GM19239 (cell line): ENCODE measurements at regions not wholly inside any gene's neighbourhood (a gene's known extent, or its start where the extent isn't known, plus 50 kb on each side); places are given as distances from the start of the nearest gene placed in this dataset.
"Not testable (repeated sequence)": the region's sequence is repeated elsewhere in the genome, so short reads cannot be mapped to it uniquely, and the experiment has no call there.

Source experiments
- DNase-seq: peaks from one replicate; pipeline ENCODE4 v3.0.0; 2011; ENCODE audit warnings: low spot score; ENCODE audit not compliant: insufficient read length
- FAIRE-seq: peaks from 2 replicates; lab custom pipeline; 2011; peaks lifted over from hg19 to GRCh38; lab: Jason Lieb, UNC

DNA sequence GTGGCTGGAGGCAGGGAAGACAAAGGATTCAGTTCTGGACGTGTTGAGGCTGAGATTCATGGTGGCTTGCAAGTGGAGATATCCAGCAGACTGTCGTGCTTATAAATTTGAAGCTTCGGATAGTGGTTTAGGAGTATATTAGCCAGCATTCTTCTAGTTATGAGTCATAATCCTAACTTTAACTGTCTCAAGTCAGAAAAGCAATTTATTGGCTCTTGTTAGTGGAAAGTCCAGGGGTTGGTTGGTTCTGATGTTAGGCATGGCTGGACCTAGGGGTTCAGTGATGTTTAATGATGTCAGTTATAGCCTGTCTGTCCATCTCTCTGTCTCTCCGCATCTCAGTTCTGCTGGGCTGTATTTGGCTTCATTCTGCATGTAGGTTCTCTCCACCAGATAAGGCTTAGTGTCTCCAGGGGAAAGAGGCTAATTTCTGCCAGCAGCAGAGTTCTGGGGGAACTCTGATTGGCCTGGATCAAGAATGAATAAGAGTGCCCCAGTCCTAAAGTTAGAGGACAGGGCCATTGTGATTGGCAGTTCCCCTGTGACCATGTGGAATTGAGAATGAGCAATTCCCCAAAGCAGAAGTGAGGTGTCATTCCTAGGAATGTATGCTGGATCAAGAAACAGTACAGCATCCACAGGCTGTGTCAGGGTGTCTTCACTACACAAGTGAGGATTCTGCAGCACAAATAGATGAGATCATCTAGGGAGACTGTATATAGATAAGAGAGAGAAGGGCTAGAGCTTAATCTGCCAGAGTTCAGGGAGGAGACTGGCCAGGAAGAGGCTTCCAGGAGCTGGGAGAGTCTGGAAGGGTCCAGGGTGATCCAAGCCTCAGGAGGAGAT is 72.9 kb upstream of the SHB start:
- no peak for FAIRE-seq
- DNase-seq: no peak

DNA sequence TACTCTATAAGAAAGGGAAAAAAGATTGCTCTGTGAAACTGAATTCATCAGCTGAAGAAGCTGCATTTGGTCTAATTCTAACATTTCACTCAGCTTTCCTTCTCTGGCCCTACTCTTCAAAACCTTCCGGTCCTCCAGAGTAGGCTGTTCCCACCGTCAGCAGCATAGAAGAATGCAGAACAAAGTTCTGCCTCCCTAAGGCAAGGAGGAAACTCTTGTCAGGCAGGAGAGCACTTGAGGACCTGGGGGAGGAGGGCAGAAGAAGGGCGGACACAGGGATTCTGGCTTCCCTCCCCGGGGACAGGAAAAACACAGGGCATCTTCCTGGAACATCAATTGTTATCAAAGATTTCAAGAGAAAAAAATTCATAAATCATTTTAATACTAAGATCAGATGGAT is 69.2 kb upstream of the SHB start:
- no peak for DNase-seq

DNA sequence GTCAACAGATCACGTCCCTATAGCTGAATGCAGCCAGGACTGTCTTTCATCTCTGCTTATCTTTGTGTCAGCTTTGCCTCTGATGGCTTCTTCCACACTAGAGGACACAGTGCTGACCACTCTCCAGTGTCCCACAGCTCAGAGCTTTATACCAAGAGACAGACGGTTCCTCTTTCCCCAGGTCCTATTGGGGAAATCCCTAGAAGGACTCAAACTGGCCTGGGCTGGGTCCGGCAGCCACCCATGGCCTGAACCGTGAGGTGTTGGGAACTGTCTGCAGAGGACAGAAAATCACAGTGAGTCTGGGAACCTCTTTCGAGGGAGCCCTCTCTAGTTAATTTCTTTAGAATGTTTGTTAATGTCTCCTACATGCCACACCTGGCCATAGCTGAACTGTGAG is 68.3 kb upstream of the SHB start:
- FAIRE-seq: no peak

More for the DNA sequence above, 69.2 kb upstream of the SHB start:
- FAIRE-seq: no peak

DNA sequence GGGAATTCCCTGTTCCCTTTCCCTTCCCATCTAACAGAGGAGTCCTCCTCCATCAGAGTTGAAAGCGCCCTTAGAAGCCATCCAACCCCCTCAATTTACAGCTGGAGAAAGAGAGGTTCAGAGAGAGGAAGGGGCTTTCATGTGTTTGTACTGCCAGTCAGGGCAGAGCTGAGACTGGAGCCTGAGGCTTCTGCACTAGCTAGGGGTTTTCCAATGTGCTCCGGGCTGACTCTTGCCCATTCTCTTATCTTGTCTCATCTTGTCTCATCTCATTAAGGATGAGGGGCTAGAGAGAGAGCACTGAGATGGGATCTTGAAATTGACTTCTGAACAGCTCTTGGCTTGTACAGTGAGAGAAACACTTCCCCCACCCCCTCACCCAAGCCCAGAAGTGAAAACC is 67.4 kb upstream of the SHB start:
- no peak for FAIRE-seq

More for the DNA sequence above, 68.3 kb upstream of the SHB start:
- DNase-seq: no peak

DNA sequence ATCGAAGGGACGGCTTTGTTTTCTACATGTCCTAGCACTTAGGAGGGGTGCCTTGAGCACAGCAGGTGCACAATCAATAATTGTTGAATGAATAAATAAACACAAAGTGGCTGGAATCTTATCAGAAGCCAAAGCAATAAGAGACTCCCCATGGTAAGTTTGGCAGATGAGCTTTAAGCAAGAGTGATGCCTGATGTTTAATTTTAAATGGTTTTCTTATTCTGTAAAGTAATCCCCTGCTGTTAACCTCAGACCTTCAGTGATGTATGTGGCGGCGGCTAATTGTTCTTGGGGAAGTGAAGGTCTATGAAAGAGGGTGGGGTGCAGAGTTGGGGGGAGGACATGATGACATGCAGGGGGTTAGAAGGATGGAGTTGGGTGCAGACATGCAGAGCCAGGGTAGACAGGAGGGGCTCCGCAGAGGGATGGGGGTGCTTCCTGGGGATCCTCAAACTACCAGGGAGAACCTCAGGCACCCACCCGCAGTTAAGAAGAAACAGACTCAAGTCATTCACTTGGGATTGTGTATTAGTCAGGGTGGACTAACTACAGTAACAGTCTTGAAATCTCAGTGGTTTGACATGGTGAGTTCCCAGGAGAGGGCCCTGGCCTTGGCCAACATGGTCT is 65.7 kb upstream of the SHB start:
- DNase-seq (no peak), FAIRE-seq (no peak)

More for the DNA sequence above, 67.4 kb upstream of the SHB start:
- DNase-seq: no peak

DNA sequence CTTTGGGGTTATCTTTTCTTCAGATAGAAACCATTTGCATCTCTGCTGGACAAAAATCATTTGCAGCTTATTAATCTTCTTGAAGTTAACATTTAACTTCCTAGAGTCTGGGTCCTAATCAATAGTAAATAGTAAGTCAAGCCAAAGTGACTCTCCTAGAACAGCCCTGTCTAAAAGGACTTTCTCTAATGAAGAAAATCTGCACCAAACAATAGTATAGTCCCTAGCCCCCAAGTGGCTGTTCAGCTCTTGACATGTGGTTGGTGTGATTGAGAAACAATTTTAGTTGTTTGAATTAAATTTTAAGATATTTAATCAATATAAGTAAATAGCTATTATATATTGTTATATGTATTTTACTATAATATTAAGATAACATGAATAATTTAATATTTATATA is 64.6 kb upstream of the SHB start:
- no peak for DNase-seq
- no peak for FAIRE-seq

DNA sequence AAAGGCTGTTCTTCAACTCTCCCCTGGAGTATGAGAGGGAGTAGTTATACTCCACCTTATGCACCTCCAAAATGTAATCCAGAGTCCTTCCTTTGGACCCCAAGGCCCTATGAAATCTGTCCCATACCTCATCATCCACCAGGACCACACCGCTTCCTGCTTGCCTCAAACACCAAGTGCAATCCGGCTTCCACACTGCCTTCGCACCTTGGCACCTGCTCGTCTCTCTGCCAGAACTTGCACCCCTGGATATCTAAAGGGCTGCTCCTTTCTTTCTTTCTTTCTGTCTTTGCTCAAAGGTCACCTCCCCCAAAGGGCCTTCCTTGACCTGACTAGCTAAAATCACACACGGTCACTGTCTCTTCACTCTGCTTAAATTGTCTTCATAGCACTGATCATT is 63.9 kb upstream of the SHB start:
- FAIRE-seq (no peak), DNase-seq (no peak)

DNA sequence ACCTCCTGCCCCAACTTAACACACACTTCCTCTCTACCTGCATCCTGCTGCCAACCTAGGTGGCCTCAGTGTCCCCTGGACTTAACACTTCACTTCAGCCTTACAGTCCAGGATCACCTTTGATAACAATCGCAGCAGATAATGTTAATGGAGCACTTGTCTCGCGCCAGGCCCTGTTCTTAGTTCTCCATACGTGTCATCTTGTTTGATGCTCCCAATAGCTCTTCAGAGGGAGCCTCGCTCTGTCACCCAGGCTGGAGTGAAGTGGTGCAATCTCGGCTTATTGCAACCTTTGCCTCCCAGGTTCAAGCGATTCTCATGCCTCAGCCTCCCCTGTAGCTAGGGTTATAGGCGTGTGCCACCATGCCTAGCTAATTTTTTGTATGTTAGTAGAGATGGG is 62.7 kb upstream of the SHB start:
- DNase-seq (no peak), FAIRE-seq (no peak)

DNA sequence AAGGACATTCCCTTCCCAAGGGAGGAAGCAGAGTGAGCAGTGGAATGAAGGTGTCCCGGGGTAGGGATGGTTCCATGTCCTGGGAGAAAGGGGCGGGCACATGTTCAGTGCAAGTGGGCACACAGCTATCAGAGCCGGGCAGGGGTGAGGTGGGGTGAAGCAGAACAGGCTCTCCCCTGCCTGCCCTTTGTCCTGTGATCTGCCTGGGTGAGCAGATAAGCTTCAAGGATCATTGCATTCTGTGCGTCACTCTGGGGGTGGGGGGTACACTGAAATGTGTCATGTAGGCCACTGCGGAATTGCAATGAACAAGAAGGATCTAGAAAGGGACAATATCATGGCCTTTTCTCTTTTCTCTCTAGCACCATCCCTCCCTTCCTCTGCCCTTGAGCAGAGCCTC is 61.7 kb upstream of the SHB start:
- DNase-seq (no peak), FAIRE-seq (no peak)

DNA sequence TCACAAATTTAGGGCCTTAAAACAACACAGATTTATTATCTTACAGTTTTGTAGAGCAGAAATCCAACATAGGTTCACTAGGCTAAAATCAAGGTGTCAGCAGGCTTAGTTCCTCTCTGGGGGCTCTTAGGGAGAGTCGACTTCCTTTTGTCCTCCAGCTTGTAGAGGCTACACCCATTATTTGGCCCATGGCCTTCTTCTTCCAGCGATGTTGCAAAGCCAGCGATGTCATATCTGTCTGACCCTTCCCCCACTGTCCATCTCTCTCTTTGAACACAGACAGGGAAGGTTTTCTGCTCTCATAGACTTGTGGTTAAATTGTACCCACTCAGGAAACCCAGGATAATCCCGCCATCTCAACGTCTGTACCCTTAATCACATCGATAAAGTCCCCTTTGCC is 60.3 kb upstream of the SHB start:
- DNase-seq (no peak), FAIRE-seq (no peak)

DNA sequence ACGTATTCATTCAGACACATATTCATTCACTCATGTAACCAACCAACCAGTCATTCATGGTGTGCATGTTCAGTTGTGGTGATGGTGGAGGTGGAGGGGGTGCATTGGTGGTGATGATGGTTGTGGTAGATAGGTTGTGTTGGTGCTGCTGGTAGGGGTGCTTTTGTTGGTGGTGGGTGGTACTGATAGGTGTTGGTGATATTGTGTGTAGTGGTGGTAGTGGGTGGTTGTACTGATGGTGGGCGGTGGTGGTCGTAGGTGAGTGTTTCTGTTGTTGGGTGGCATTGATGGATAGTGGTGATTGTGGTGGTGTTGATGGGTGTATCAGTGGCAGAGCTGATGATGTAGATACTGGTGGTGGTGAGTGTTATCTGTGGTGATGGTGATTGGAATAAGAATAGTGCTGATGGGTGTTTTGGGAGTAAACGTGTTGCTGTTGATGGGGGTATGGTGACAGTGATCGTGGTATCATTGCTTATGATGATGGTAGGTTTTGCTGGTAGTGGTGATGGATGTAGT is 59.8 kb upstream of the SHB start:
- FAIRE-seq (no peak), DNase-seq (no peak)

DNA sequence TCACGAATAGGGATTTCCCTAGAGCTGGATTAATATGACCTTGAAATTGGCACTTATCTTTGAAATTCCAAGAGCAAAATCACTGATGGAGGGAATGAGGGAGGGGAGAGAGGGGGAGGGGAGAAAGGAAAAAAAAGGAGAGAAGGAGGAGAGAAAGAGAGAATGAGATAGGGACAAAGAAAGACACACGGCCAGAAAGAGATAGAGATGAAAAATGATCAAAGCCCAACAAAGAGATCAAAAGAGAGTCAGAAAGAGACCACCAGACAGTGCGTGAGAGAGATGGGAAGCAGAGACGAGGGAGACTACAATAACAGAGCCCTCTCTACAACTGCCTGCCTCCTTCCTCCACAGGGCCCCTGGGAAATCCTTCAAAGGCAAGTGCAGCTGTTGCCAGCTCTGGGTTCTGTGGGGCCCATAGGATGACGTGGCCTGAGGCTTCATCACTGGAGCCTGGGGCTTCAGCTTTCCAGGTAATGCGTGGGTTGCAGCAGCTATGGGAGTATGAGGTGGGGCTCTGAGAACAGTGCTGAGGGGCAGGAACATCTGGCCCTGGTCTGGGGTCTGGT is 58.3 kb upstream of the SHB start:
- no peak for DNase-seq
- FAIRE-seq: no peak

DNA sequence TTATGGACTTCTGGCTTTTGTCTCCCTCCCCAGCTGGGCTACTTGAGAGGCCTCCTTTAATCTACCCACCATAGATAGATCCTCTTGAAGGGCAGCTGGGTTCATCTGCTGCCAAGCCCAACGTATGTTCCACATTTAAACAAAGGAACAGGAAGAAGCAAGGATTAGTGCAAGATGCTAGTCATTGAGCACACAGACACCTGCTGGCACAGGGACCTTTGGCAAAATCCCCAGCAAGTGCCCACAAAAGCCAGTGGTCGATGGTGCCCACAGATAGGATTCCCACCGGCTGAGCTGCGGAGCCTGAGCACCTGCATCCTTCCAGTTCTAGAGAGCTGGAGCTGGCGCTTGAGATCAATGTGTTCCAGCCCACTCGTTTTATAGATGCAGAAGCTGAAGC is 57.7 kb upstream of the SHB start:
- DNase-seq (no peak), FAIRE-seq (no peak)

DNA sequence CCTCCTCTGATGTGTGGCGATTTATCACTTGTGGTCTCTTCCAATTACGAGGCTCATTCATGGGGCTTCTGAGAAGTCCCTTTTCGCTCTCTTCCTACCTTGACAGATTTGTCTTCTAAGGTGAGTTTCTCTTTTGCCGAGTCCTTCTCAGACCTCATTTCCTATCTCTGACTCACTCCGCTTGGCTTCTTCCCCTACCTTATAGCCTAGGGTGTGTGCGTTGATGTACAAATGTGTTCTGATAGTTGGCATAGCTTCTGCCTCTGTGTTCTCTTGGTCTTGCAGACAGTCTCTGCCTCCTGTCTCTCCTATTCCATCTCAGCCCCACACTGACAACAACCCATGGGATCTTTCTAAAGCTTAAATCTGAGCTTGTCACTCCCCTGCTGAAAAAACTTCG is 56.9 kb upstream of the SHB start:
- DNase-seq (no peak), FAIRE-seq (no peak)

DNA sequence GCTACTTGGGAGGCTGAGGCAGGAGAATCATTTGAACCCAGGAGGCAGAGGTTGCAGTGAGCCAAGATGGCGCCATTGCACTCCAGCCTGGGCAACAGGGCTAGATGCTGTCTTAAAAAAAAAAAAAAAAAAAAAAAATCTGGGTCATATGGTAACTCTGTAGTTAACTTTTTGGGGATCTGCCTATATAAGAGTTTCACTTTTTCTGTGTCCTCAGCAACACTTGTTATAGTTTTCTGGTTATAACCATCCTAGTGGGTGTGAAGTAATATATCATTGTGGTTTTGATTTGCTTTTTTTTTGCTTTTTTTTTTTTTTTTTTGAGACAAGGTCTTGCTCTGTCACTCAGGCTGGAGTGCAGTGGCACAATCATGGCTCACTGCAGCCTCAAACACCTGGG is 54.3 kb upstream of the SHB start:
- not testable (repeated sequence) for DNase-seq

DNA sequence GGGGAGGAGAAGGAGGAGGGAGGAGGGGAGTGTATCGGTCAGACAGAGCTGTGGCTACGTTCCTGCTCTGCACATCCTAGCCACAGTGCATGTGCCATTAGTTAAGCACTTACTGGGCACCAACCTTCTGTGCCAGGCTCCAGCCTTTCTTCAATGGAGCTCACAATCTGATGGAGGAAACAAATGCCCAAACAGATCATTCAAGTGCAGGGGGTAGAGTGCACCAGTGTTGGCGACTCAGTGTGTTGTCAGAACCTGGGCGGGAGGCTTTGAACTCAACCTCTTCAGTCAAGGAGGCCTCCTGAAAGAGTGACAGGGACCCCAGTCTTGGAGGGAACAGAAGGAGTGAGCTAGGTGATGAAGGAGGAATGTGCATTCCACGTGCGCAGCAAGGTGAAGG is 51.9 kb upstream of the SHB start:
- DNase-seq (no peak), FAIRE-seq (no peak)

More for the DNA sequence above, 54.3 kb upstream of the SHB start:
- FAIRE-seq: not testable (repeated sequence)

DNA sequence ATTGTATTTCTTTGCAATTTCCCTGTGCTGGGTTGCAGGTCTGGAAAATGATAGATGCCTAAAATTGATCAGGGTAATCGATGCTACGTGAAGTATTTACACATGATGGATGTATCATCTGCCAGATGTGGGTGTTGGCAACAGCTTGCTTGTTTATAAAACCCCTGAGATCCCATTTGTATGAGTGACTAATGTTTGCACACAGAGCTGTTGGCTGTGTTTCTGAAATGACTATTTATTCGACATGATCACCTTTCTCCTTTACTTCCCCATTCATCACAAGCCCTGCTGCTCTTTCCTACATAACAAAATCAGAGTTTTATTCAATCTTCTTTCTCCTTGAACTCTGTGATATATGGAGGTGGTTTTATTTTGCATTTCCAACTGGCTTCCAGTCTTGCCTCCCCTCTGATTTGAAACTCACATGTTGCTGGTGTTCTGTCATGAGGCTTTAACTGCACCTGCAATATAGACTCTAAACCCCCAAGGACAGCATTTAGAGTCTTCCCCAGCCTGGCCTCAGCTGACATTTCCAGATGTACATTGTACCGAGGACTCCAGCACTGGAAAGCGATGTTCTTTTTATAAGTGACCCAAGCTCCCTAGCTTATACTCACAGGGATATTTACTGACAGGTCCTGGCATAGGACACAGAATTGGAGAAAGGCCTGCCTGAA is 50.7 kb upstream of the SHB start:
- no peak for FAIRE-seq

DNA sequence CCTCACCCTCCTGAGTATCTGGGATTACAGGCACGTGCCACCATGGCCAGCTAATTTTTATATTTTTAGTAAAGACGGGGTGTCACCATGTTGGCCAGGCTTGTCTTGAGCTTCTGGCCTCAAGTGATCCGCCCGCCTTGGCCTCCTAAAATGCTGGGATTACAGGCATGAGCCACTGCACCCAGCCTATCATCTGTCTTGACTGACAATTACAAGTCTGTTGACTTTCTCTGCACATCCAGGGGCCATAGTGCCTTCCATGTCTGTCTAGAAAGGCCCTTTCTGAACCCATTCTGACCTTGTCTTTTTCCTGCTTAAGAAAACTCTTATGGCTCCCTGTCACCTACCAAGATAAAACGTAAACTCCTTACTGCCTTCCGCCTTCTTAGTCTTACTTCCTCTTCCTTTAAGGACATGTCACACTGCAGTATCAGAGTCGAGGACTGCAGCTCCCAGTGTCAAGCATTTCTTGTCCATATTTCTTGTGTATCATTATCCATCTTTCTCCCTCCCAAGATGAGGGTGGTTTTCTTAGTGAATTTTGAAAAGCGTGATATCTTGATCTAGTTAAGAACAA is 49.9 kb upstream of the SHB start:
- no peak for DNase-seq
- FAIRE-seq: no peak

More for the DNA sequence above, 50.7 kb upstream of the SHB start:
- DNase-seq: no peak
